ENCODE measurements at regions not wholly inside any gene's neighbourhood (a gene's known extent, or its start where the extent isn't known, plus 50 kb on each side); places are given as distances from the start of the nearest gene placed in this dataset.
"Not testable (repeated sequence)": the region's sequence is repeated elsewhere in the genome, so short reads cannot be mapped to it uniquely, and the experiment has no call there.

GRCh38 chr3:48101301-48101650, 85.1 kb upstream of the MAP4 start:
- not testable (repeated sequence) for DNase-seq (ENCODE audit: low read depth in 2 of 3, low spot score in 2 of 3)

GRCh38 chr3:48092270-48092669, 76.1 kb upstream of the MAP4 start:
- no peak for DNase-seq (ENCODE audit: low read depth in 2 of 3, low spot score in 2 of 3)

GRCh38 chr3:48090166-48090939, 74.1 kb upstream of the MAP4 start:
- no peak for DNase-seq (ENCODE audit: low read depth in 2 of 3, low spot score in 2 of 3)

GRCh38 chr3:48088749-48089466, 72.7 kb upstream of the MAP4 start:
- peak; percentile 77 to 93 (median 89) for DNase-seq (ENCODE audit: low read depth in 2 of 3, low spot score in 2 of 3)

- DNase-seq (ENCODE audit: low read depth in 2 of 3, low spot score in 2 of 3) = peak in 2 of 3 experiments; percentile 9 to 16
These were observed 72.0 kb upstream of the MAP4 start for GRCh38 chr3:48088056-48088748.

- DNase-seq (ENCODE audit: low read depth in 2 of 3, low spot score in 2 of 3) = no peak
These were observed 70.5 kb upstream of the MAP4 start for GRCh38 chr3:48086705-48087104.

- no peak for DNase-seq (ENCODE audit: low read depth in 2 of 3, low spot score in 2 of 3)
These were observed 68.7 kb upstream of the MAP4 start for GRCh38 chr3:48084929-48085328.

- no peak for DNase-seq (ENCODE audit: low read depth in 2 of 3, low spot score in 2 of 3)
These were observed 68.0 kb upstream of the MAP4 start for GRCh38 chr3:48084170-48084569.

GRCh38 chr3:48082580-48083184, 66.5 kb upstream of the MAP4 start:
- no peak for DNase-seq (ENCODE audit: low read depth in 2 of 3, low spot score in 2 of 3)

GRCh38 chr3:48077815-48078214, 61.6 kb upstream of the MAP4 start:
- no peak for DNase-seq (ENCODE audit: low read depth in 2 of 3, low spot score in 2 of 3)

GRCh38 chr3:48070030-48070429, 53.8 kb upstream of the MAP4 start:
- no peak for DNase-seq (ENCODE audit: low read depth in 2 of 3, low spot score in 2 of 3)

- no peak for DNase-seq (ENCODE audit: low read depth in 2 of 3, low spot score in 2 of 3)
These were observed 53.1 kb upstream of the MAP4 start for GRCh38 chr3:48069339-48069738.

- no peak for DNase-seq (ENCODE audit: low read depth in 2 of 3, low spot score in 2 of 3)
These were observed 52.7 kb upstream of the MAP4 start for GRCh38 chr3:48068886-48069285.

GRCh38 chr3:48068320-48068719, 52.1 kb upstream of the MAP4 start:
- not testable (repeated sequence) for DNase-seq (ENCODE audit: low read depth in 2 of 3, low spot score in 2 of 3)

GRCh38 chr3:48067271-48067670, 51.1 kb upstream of the MAP4 start:
- DNase-seq (ENCODE audit: low read depth in 2 of 3, low spot score in 2 of 3) = no peak
